ENCODE measurements at regions not wholly inside any gene's neighbourhood (a gene's known extent, or its start where the extent isn't known, plus 50 kb on each side); places are given as distances from the start of the nearest gene placed in this dataset.

- no peak for TF ChIP-seq EZH2 (IDR thresholded peaks at IDR 0.05; ENCODE audit: insufficient read depth, poor library complexity, severe bottlenecking)
- TF ChIP-seq EZH2phosphoT487 (IDR thresholded peaks at IDR 0.05; ENCODE audit: insufficient read depth, low read depth) = no peak
These were observed 124.3 kb upstream of the OR9Q1 start for GRCh38 chr11:57899378-57899777.

Measured in GM23248 (cell line).